GM23338 (cell line): ENCODE measurements at regions not wholly inside any gene's neighbourhood (a gene's known extent, or its start where the extent isn't known, plus 50 kb on each side); places are given as distances from the start of the nearest gene placed in this dataset.

Experiments used
- ATAC-seq: fragments of 200-7000 bp; cut with Tn5 transposase; 3 replicates; pipeline ENCODE4 v1.9.1; 2020
- DNase-seq: peaks from one replicate; pipeline ENCODE4 v3.0.0-alpha.2; 2015; ENCODE audit warnings: low spot score
- H2AFZ ChIP-seq: fragments of 200-600 bp; sonication (generic); 2 replicates; pipeline ENCODE4 v1.8.0; 2016; ENCODE audit warnings: antibody characterized with exemption, mild to moderate bottlenecking, moderate library complexity
- H3F3A ChIP-seq: fragments of 200-600 bp; sonication (generic); replicated peaks from 2 replicates; pipeline ENCODE4 v1.8.0; 2017; ENCODE audit warnings: antibody characterized with exemption, mixed run types, low read depth
- H3K27ac ChIP-seq: fragments of 200-600 bp; sonication (generic); 2 replicates; pipeline ENCODE4 v1.6.1; 2016; ENCODE audit warnings: low read depth
- H3K27me3 ChIP-seq: fragments of 200-600 bp; sonication (generic); 2 replicates; pipeline ENCODE4 v1.8.0; 2016; ENCODE audit warnings: mild to moderate bottlenecking, mixed run types, moderate library complexity; ENCODE audit not compliant: insufficient read depth
- H3K36me3 ChIP-seq: fragments of 200-600 bp; sonication (generic); 2 replicates; pipeline ENCODE4 v1.8.0; 2016; ENCODE audit warnings: mild to moderate bottlenecking; ENCODE audit not compliant: insufficient read depth
- H3K4me1 ChIP-seq: fragments of 200-600 bp; sonication (generic); 2 replicates; pipeline ENCODE4 v1.8.0; 2016; ENCODE audit warnings: mild to moderate bottlenecking, moderate library complexity; ENCODE audit not compliant: insufficient read depth
- H3K4me2 ChIP-seq: fragments of 200-600 bp; sonication (generic); 2 replicates; pipeline ENCODE4 v1.7.1; 2017; ENCODE audit warnings: mixed run types
- H3K4me3 ChIP-seq: fragments of 200-600 bp; sonication (generic); 2 replicates; pipeline ENCODE4 v1.6.1; 2016; ENCODE audit warnings: mixed run types
- H3K79me2 ChIP-seq: fragments of 200-600 bp; sonication (generic); replicated peaks from 2 replicates; pipeline ENCODE4 v1.8.0; 2017; ENCODE audit warnings: mild to moderate bottlenecking; ENCODE audit not compliant: insufficient read depth
- H3K9me2 ChIP-seq: fragments of 200-600 bp; sonication (generic); 2 replicates; pipeline ENCODE4 v1.8.0; 2017; ENCODE audit not compliant: insufficient read depth
- H4K20me1 ChIP-seq: fragments of 200-600 bp; sonication (generic); replicated peaks from 2 replicates; pipeline ENCODE4 v1.8.0; 2017; ENCODE audit warnings: mild to moderate bottlenecking; ENCODE audit not compliant: insufficient read depth
- H3K27ac Mint-ChIP-seq: 2 replicates; pipeline ENCODE4 v1.8.0; 2020; ENCODE audit warnings: inconsistent platforms, mild to moderate bottlenecking, moderate library complexity, mixed read lengths
- H3K27me3 Mint-ChIP-seq: 3 replicates; pipeline ENCODE4 v1.8.0; 2022; ENCODE audit warnings: low read depth, mild to moderate bottlenecking, moderate library complexity, mixed read lengths, inconsistent platforms; ENCODE audit not compliant: insufficient read depth, poor library complexity
- H3K36me3 Mint-ChIP-seq: 3 replicates; pipeline ENCODE4 v1.8.0; 2021; ENCODE audit warnings: low read depth, mild to moderate bottlenecking, inconsistent platforms, moderate library complexity, mixed read lengths
- H3K4me1 Mint-ChIP-seq: 3 replicates; pipeline ENCODE4 v1.8.0; 2020; ENCODE audit warnings: mild to moderate bottlenecking, inconsistent platforms, mixed read lengths
- H3K4me3 Mint-ChIP-seq: 3 replicates; pipeline ENCODE4 v1.8.0; 2021; ENCODE audit warnings: moderate library complexity, mild to moderate bottlenecking, inconsistent platforms, mixed read lengths
- H3K9me3 Mint-ChIP-seq: 3 replicates; pipeline ENCODE4 v1.8.0; 2020; ENCODE audit warnings: moderate library complexity, mild to moderate bottlenecking, inconsistent platforms, mixed read lengths
- CTCF ChIP-seq, 2 experiments: fragments of 200-600 bp in 1 of 2; sonication (generic) in 1 of 2; conservative IDR thresholded peaks; 2 replicates each; pipeline versions ENCODE4 v1.5.1 to v1.6.1; 2016 to 2017; ENCODE audit warnings: antibody characterized with exemption in 2 of 2, low read depth in 2 of 2, mild to moderate bottlenecking in 2 of 2, moderate library complexity in 1 of 2
- NANOG ChIP-seq: IDR thresholded peaks from 2 replicates; pipeline ENCODE4 v1.6.1; 2016; ENCODE audit warnings: antibody characterized with exemption, borderline replicate concordance
- REST ChIP-seq: IDR thresholded peaks from one replicate; pipeline ENCODE4 v1.6.1; 2018; ENCODE audit warnings: antibody characterized with exemption; ENCODE audit not compliant: unreplicated experiment
- STAT1 ChIP-seq: IDR thresholded peaks from one replicate; pipeline ENCODE4 v1.6.1; 2016; ENCODE audit warnings: antibody characterized with exemption; ENCODE audit not compliant: unreplicated experiment
- TF ChIP-seq, protein P1 (sequence below): IDR thresholded peaks from 2 replicates; pipeline ENCODE4 v1.6.1; 2016; ENCODE audit warnings: antibody characterized with exemption

DNA sequence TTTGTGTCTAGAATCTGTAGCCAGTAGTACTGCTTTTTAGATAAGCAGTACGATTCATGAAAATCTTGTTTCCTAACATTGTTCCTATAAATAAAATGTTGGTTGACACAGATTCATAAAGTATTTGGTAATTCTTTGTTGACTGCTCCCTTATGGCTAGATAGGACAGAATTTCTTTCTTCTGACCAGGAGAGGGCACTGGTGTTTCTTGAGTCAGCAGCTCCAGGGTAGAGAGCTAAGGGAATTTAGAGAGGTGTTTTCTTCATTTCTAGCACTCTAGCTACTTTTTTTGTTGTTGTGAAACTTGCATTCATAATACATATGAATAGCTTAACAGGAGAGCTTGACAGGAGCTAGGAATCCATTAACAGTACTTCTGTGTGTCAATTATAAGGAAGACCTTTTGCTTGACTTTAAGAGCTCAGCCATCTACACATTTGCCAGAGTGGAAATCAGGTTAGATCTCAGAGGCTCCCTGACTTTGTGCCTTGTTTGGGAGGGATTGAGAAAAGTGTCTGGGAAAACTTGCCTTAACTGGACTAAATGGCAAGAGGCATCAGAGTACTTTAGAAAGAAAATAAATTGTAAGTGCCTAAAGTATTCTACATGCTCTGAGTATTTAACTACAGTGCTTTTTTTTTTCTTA, 756.1 kb downstream of the SH3BGRL start:
- Mint-ChIP-seq H3K27ac (no peak overlapping the region), H3K9me3 (peaks cover 7% of the 10 kb centered on the region; the same call in 2 of the 3 replicates)
- H3K79me2 ChIP-seq: no peaks in the 10 kb centered on the region

DNA sequence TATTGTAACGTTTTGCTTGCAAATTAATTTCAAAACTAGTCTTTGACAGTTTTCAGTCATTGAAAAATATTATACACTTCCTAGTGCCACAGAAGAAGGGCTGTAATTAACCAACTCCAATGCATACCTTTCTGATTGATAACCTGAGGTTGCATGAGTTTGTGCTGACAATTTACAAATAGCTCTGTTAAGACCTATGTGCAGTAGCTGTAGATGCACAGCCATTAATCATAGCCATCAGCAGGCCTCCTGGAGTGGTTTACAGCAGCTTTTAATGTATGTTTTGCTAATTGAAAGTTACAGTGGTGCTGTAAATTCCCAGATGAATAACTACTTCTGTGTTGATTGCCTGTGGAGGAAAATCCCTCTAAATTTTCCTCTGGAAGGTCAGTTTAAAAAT, 758.1 kb downstream of the SH3BGRL start:
- H3K4me3 ChIP-seq: no peak overlapping the region
- H4K20me1 ChIP-seq: no peaks in the 10 kb centered on the region
- peaks cover 5% of the 10 kb centered on the region; the same call in 2 of the 3 replicates for H3K9me3 Mint-ChIP-seq
- H3K36me3 Mint-ChIP-seq: no peaks in the 10 kb centered on the region
- H3K9me2 ChIP-seq: no peaks in the 10 kb centered on the region
- H3K4me2 ChIP-seq: no peak overlapping the region
- ATAC-seq (no peak), DNase-seq (no peak)
- no peaks in the 10 kb centered on the region for H3K27me3 ChIP-seq
- no peaks in the 10 kb centered on the region for H3K4me1 Mint-ChIP-seq
- H2AFZ ChIP-seq: no peak overlapping the region
- H3K27me3 Mint-ChIP-seq: no peaks in the 10 kb centered on the region
- H3K36me3 ChIP-seq: no peaks in the 10 kb centered on the region
- H3K27ac Mint-ChIP-seq: no peak overlapping the region
- no peak overlapping the region for H3K4me3 Mint-ChIP-seq
- H3F3A ChIP-seq: no peaks in the 10 kb centered on the region
- no peaks in the 10 kb centered on the region for H3K4me1 ChIP-seq
- H3K27ac ChIP-seq: no peak overlapping the region
- H3K79me2 ChIP-seq: no peaks in the 10 kb centered on the region
- TF ChIP-seq, protein P1, sequence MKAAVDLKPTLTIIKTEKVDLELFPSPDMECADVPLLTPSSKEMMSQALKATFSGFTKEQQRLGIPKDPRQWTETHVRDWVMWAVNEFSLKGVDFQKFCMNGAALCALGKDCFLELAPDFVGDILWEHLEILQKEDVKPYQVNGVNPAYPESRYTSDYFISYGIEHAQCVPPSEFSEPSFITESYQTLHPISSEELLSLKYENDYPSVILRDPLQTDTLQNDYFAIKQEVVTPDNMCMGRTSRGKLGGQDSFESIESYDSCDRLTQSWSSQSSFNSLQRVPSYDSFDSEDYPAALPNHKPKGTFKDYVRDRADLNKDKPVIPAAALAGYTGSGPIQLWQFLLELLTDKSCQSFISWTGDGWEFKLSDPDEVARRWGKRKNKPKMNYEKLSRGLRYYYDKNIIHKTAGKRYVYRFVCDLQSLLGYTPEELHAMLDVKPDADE: no peak
- no peak for TF ChIP-seq REST
- no peak for TF ChIP-seq STAT1

More for the DNA sequence above, 756.1 kb downstream of the SH3BGRL start:
- H3K36me3 ChIP-seq: no peaks in the 10 kb centered on the region
- no peaks in the 10 kb centered on the region for H4K20me1 ChIP-seq
- Mint-ChIP-seq H3K4me3 (no peak overlapping the region), H3K27me3 (no peaks in the 10 kb centered on the region), H3K4me1 (no peaks in the 10 kb centered on the region), H3K36me3 (no peaks in the 10 kb centered on the region)
- H3K27ac ChIP-seq: no peak overlapping the region
- peak in 1 of 2 experiments; percentile 25; a peak in 1 of 4 replicates for TF ChIP-seq CTCF (conservative IDR thresholded peaks at IDR 0.05; ENCODE audit: low read depth in 2 of 2)
- TF ChIP-seq NANOG: no peak
- no peaks in the 10 kb centered on the region for H3F3A ChIP-seq
- peak; percentile 11 for DNase-seq
- no peaks in the 10 kb centered on the region for H3K4me1 ChIP-seq
- H3K9me2 ChIP-seq: no peaks in the 10 kb centered on the region
- no peak overlapping the region for H2AFZ ChIP-seq
- H3K4me2 ChIP-seq: no peak overlapping the region
- no peaks in the 10 kb centered on the region for H3K27me3 ChIP-seq
- peak; percentile 74 for ATAC-seq
- no peak overlapping the region for H3K4me3 ChIP-seq
